ENCODE measurements at regions not wholly inside any gene's neighbourhood (a gene's known extent, or its start where the extent isn't known, plus 50 kb on each side); places are given as distances from the start of the nearest gene placed in this dataset.

DNA sequence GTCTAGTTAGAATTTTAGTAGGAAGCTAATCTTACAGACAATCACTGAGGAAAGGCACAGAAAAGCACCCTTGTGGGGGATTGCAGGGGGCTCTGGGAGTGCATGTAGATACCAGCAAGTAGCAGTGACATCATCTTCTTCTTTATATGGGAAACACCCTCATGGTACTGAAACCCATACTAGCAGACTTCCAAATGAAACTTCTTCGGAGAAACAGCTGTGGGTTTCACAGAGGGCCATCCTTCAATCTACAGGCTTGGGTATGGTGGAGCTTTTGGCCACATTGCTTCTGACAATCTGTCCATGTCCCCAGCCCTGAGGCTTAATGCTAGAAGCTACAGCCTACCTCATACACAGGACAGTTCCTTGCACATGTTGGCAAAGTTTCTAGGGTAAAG is 165.2 kb upstream of the NFIB start:
- H3K27ac ChIP-seq (ENCODE audit: low read depth in 2 of 2, low read length in 1 of 2), result no peak overlapping the region
- H3K4me1 ChIP-seq (ENCODE audit: control insufficient read depth in 2 of 2, insufficient read depth in 2 of 2, low read length in 1 of 2), result no peaks in the 10 kb centered on the region
- no peaks in the 10 kb centered on the region for H3K27me3 ChIP-seq (ENCODE audit: control insufficient read depth in 1 of 2, insufficient read depth in 2 of 2, low read length in 2 of 2)
- H3K9me3 ChIP-seq (ENCODE audit: control insufficient read depth in 2 of 2, insufficient read depth in 1 of 2, low read depth in 1 of 2, low read length in 1 of 2), result no peaks in the 10 kb centered on the region
- no peaks in the 10 kb centered on the region for H3K36me3 ChIP-seq (ENCODE audit: control insufficient read depth in 2 of 2, insufficient read depth in 2 of 2, low read length in 1 of 2)
- H3K4me3 ChIP-seq (ENCODE audit: low read depth in 1 of 2, low read length in 2 of 2), result no peak overlapping the region
- WGBS, 2 donors, result 73% methylated on average over 1 of the region's 1 CpG

DNA sequence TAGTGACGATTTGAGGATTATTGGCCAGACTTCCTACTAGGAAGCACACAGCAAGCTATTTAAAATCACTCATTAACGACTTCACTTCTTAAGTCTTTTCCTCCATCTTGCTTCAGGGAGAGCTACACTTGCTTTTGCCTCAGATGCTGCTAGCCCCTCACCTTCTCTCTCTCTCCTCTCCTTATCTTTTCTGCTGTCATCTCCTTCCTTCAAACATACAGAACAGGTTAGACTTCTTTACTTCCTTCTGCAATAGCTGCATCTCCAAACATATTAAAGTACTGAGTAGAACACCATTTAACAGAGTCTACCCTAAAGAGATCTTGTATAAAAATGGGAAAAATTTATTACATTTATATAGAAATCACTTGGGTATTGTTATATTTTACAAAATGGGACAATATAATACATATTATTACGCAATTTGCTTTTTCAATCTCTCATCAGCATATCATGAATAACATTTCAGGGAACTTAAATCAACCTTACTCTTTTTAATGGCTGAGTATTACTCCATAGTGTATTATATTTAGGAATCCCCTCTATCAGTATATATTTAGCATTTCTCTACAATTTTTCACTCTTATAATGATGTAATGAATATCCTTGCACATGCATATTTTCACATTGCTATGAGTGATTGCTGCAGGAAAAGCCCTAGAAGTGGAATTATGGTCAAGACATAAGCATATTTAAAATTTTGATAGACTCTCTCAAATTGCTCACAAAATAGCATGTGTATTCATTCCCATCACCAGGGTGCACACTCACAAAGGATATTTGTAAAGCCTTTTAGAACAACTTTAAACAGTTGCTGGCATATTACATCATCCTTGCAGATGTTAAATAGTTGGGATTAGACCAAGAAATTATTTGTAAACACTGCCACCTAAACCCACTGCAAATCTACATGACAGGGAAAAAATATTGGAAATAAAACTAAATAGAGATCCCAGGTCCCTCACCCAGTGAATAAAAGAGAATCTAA is 164.5 kb upstream of the NFIB start:
- Histone ChIP-seq H3K27me3 (ENCODE audit: control insufficient read depth in 1 of 2, insufficient read depth in 2 of 2, low read length in 2 of 2) (no peaks in the 10 kb centered on the region), H3K4me3 (ENCODE audit: low read depth in 1 of 2, low read length in 2 of 2) (no peak overlapping the region), H3K4me1 (ENCODE audit: control insufficient read depth in 2 of 2, insufficient read depth in 2 of 2, low read length in 1 of 2) (no peaks in the 10 kb centered on the region), H3K9me3 (ENCODE audit: control insufficient read depth in 2 of 2, insufficient read depth in 1 of 2, low read depth in 1 of 2, low read length in 1 of 2) (no peaks in the 10 kb centered on the region), H3K27ac (ENCODE audit: low read depth in 2 of 2, low read length in 1 of 2) (no peak overlapping the region), H3K36me3 (ENCODE audit: control insufficient read depth in 2 of 2, insufficient read depth in 2 of 2, low read length in 1 of 2) (no peaks in the 10 kb centered on the region)
- 59 to 61% methylated on average over 3 of the region's 3 CpGs for WGBS, 2 donors

DNA sequence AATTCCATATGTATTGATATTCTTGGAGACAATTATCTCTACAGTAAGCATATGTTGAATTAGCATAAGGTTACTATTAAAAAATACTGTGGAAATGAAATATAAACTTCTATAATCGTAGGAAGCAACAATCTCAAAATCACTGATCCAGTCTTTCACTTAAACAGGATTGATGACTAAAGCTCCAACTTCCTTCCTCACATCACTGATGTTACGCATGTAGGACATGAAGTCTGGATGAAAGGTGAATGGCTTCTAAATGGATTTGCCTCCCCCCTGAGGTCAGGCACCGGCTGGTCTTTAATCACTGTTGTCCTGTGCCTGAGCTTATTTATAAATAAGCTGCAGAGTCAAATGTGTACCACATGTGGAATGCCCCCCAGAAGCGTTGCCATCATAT is 157.1 kb upstream of the NFIB start:
- H3K27ac ChIP-seq (ENCODE audit: low read depth in 2 of 2, low read length in 1 of 2), result no peak overlapping the region
- WGBS, 2 donors, result 74 to 85% methylated on average over 4 of the region's 4 CpGs
- H3K4me1 ChIP-seq (ENCODE audit: control insufficient read depth in 2 of 2, insufficient read depth in 2 of 2, low read length in 1 of 2), result no peaks in the 10 kb centered on the region
- H3K36me3 ChIP-seq (ENCODE audit: control insufficient read depth in 2 of 2, insufficient read depth in 2 of 2, low read length in 1 of 2), result no peaks in the 10 kb centered on the region
- no peaks in the 10 kb centered on the region for H3K27me3 ChIP-seq (ENCODE audit: control insufficient read depth in 1 of 2, insufficient read depth in 2 of 2, low read length in 2 of 2)
- no peak overlapping the region for H3K4me3 ChIP-seq (ENCODE audit: low read depth in 1 of 2, low read length in 2 of 2)
- H3K9me3 ChIP-seq (ENCODE audit: control insufficient read depth in 2 of 2, insufficient read depth in 1 of 2, low read depth in 1 of 2, low read length in 1 of 2), result no peaks in the 10 kb centered on the region

DNA sequence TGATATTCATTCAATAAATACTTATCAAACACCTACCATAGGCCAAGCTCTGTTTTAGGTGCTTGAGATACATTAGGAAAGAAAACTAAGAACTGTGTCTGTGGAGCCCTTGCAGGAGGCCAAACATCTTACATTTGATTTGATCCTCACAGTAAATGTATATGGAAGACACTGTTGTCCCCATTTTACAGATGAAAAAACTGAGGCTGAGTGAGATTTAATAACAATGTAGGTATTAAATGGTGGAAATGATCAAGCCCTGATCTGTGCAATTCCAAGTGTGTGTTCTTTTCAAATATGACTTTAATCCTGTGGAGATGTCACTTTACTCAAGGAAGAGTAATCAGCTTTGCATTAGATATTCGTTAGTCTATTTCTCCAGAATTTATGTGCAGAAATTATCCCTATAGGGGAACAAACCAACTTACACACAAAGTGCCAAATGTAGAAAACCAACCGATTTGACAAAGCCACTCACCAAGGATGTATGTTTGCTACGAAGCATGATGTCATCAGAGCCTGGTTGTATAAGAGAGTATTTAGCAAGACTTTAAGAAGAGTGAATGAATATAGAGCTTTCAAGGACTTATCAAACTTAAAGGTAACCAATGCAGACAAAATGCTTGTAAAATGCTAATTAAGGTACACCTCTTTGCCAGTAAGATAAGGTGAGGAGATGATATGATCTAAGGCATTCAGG is 153.9 kb upstream of the NFIB start:
- Histone ChIP-seq H3K36me3 (ENCODE audit: control insufficient read depth in 2 of 2, insufficient read depth in 2 of 2, low read length in 1 of 2) (no peaks in the 10 kb centered on the region), H3K27ac (ENCODE audit: low read depth in 2 of 2, low read length in 1 of 2) (no peak overlapping the region), H3K4me3 (ENCODE audit: low read depth in 1 of 2, low read length in 2 of 2) (no peak overlapping the region), H3K4me1 (ENCODE audit: control insufficient read depth in 2 of 2, insufficient read depth in 2 of 2, low read length in 1 of 2) (no peaks in the 10 kb centered on the region), H3K27me3 (ENCODE audit: control insufficient read depth in 1 of 2, insufficient read depth in 2 of 2, low read length in 2 of 2) (no peaks in the 10 kb centered on the region), H3K9me3 (ENCODE audit: control insufficient read depth in 2 of 2, insufficient read depth in 1 of 2, low read depth in 1 of 2, low read length in 1 of 2) (no peaks in the 10 kb centered on the region)
- 84 to 89% methylated on average over 3 of the region's 3 CpGs for WGBS, 2 donors

DNA sequence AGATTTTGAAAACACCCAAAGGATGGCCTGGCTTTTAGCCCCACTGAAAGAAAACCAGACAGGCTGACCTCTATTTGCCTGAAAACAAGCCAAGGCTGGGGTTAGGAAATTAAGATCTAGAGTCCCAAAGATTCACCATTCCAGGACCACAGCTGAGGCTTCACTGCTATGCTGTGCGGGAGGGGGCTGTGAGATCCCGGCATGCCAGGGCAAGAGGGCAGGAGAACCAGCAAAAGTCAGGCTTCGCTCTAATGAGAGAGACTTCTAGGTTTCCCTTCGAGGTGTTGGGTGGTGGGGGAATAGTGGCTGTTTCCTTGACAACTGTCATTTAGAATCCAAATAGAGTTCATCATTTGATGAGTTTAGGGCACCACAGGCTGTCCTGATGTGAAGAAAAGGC is 152.9 kb upstream of the NFIB start:
- 85 to 91% methylated on average over 4 of the region's 4 CpGs for WGBS, 2 donors

DNA sequence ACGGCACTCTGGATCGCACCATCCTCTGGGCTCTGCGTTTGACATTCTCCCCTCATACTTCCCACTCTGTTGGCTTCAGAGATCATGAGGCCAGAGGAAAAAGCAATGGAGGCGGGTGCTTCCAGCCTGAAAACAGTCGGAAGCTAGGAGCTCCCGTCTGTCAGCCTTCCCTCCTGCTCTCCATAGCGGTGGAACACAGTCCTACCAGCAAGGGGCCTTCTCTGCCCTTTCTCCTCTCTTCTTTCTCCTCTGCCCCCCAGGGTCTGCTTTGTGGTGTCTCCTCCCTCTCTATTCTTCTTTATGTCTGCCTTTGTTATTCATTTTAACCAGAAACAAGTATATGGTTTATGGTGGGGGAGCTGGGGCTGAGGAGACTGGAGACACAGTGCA is 152.5 kb upstream of the NFIB start:
- no peaks in the 10 kb centered on the region for H3K4me1 ChIP-seq (ENCODE audit: control insufficient read depth in 2 of 2, insufficient read depth in 2 of 2, low read length in 1 of 2)
- no peaks in the 10 kb centered on the region for H3K9me3 ChIP-seq (ENCODE audit: control insufficient read depth in 2 of 2, insufficient read depth in 1 of 2, low read depth in 1 of 2, low read length in 1 of 2)
- no peaks in the 10 kb centered on the region for H3K27me3 ChIP-seq (ENCODE audit: control insufficient read depth in 1 of 2, insufficient read depth in 2 of 2, low read length in 2 of 2)
- H3K36me3 ChIP-seq (ENCODE audit: control insufficient read depth in 2 of 2, insufficient read depth in 2 of 2, low read length in 1 of 2), result no peaks in the 10 kb centered on the region
- WGBS, 2 donors, result 61 to 63% methylated on average over 7 of the region's 7 CpGs
- H3K4me3 ChIP-seq (ENCODE audit: low read depth in 1 of 2, low read length in 2 of 2), result no peak overlapping the region
- no peak overlapping the region for H3K27ac ChIP-seq (ENCODE audit: low read depth in 2 of 2, low read length in 1 of 2)

More for the DNA sequence above, 152.9 kb upstream of the NFIB start:
- no peak overlapping the region for H3K4me3 ChIP-seq (ENCODE audit: low read depth in 1 of 2, low read length in 2 of 2)
- H3K27ac ChIP-seq (ENCODE audit: low read depth in 2 of 2, low read length in 1 of 2), result no peak overlapping the region
- no peaks in the 10 kb centered on the region for H3K4me1 ChIP-seq (ENCODE audit: control insufficient read depth in 2 of 2, insufficient read depth in 2 of 2, low read length in 1 of 2)
- no peaks in the 10 kb centered on the region for H3K27me3 ChIP-seq (ENCODE audit: control insufficient read depth in 1 of 2, insufficient read depth in 2 of 2, low read length in 2 of 2)
- no peaks in the 10 kb centered on the region for H3K36me3 ChIP-seq (ENCODE audit: control insufficient read depth in 2 of 2, insufficient read depth in 2 of 2, low read length in 1 of 2)
- no peaks in the 10 kb centered on the region for H3K9me3 ChIP-seq (ENCODE audit: control insufficient read depth in 2 of 2, insufficient read depth in 1 of 2, low read depth in 1 of 2, low read length in 1 of 2)

DNA sequence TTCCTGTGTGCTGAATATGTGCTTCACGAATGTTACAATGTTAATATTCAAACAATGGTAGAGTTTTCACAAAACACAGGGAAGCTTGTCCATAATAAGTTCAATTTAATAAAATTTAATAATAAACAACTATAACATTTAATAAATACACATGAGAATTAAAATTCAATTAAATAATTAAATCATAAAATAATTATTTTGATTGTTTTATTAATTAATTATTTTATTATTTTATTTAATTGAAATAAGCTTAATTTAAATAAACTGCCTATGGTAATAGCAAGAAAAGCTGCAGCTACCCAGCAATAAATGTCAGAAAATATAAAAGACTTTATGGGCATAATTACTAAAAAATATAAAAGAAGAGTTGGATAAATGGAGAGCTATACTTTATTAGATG is 149.0 kb upstream of the NFIB start:
- Histone ChIP-seq H3K4me1 (ENCODE audit: control insufficient read depth in 2 of 2, insufficient read depth in 2 of 2, low read length in 1 of 2) (no peaks in the 10 kb centered on the region), H3K27me3 (ENCODE audit: control insufficient read depth in 1 of 2, insufficient read depth in 2 of 2, low read length in 2 of 2) (no peaks in the 10 kb centered on the region), H3K9me3 (ENCODE audit: control insufficient read depth in 2 of 2, insufficient read depth in 1 of 2, low read depth in 1 of 2, low read length in 1 of 2) (no peaks in the 10 kb centered on the region), H3K27ac (ENCODE audit: low read depth in 2 of 2, low read length in 1 of 2) (no peak overlapping the region), H3K4me3 (ENCODE audit: low read depth in 1 of 2, low read length in 2 of 2) (no peak overlapping the region), H3K36me3 (ENCODE audit: control insufficient read depth in 2 of 2, insufficient read depth in 2 of 2, low read length in 1 of 2) (no peaks in the 10 kb centered on the region)
- WGBS, 2 donors, result 67 to 84% methylated on average over 1 of the region's 1 CpG

DNA sequence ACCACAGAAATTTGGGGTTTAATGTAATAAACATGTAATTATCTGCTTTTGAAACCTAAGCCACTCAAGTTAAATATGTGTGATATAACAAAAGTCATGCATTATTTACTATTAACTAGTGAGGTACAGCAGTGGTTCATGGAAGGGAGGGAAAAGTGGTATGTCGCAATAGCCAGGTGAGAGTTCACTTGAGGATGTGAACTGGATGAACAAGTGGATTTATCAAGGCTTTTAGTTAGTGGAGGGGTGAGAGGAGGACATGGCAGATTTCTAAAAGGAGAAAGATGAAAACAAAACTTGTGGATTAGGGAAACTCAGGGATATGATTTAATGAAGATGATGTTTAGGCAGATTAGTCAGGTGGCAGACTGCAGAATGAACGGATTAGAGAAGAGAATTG is 141.3 kb upstream of the NFIB start:
- WGBS, 2 donors, result 86 to 89% methylated on average over 2 of the region's 2 CpGs
- Histone ChIP-seq H3K27ac (ENCODE audit: low read depth in 2 of 2, low read length in 1 of 2) (no peak overlapping the region), H3K36me3 (ENCODE audit: control insufficient read depth in 2 of 2, insufficient read depth in 2 of 2, low read length in 1 of 2) (no peaks in the 10 kb centered on the region), H3K27me3 (ENCODE audit: control insufficient read depth in 1 of 2, insufficient read depth in 2 of 2, low read length in 2 of 2) (no peaks in the 10 kb centered on the region), H3K4me1 (ENCODE audit: control insufficient read depth in 2 of 2, insufficient read depth in 2 of 2, low read length in 1 of 2) (no peaks in the 10 kb centered on the region), H3K9me3 (ENCODE audit: control insufficient read depth in 2 of 2, insufficient read depth in 1 of 2, low read depth in 1 of 2, low read length in 1 of 2) (no peaks in the 10 kb centered on the region), H3K4me3 (ENCODE audit: low read depth in 1 of 2, low read length in 2 of 2) (no peak overlapping the region)

DNA sequence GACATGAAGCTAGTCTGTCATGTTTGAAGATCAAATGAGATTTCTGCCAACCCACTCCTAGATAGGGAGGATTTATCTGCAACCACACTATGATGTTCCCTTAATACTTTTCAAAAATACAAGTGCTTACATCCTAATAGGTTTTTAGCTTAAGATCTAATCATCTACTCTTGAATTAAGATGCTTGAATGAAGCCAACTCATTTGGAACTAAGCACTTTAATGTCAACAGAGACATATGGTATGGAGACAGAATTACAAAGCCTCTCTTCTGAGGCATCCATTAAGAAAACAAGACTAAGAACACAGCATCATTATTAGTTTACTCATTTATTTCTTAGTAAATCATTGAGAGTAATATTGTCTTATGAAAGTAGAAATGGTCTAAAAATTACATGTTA is 139.3 kb upstream of the NFIB start:
- Histone ChIP-seq H3K9me3 (ENCODE audit: control insufficient read depth in 2 of 2, insufficient read depth in 1 of 2, low read depth in 1 of 2, low read length in 1 of 2) (no peaks in the 10 kb centered on the region), H3K27me3 (ENCODE audit: control insufficient read depth in 1 of 2, insufficient read depth in 2 of 2, low read length in 2 of 2) (no peaks in the 10 kb centered on the region), H3K4me3 (ENCODE audit: low read depth in 1 of 2, low read length in 2 of 2) (no peak overlapping the region), H3K36me3 (ENCODE audit: control insufficient read depth in 2 of 2, insufficient read depth in 2 of 2, low read length in 1 of 2) (no peaks in the 10 kb centered on the region), H3K4me1 (ENCODE audit: control insufficient read depth in 2 of 2, insufficient read depth in 2 of 2, low read length in 1 of 2) (no peaks in the 10 kb centered on the region), H3K27ac (ENCODE audit: low read depth in 2 of 2, low read length in 1 of 2) (no peak overlapping the region)

All from esophagus (tissue), 2 donors.